Inferior parietal cortex (tissue), 1 donor: ENCODE measurements at regions not wholly inside any gene's neighbourhood (a gene's known extent, or its start where the extent isn't known, plus 50 kb on each side); places are given as distances from the start of the nearest gene placed in this dataset.

Experiments
- DNase-seq: peaks from one replicate; pipeline ENCODE4 v3.0.0-alpha.2; 2016; ENCODE audit errors: extremely low spot score

- no peak for DNase-seq
Observed at GRCh38 chr6:117077300-117077699, 188.1 kb upstream of the VGLL2 start.

- DNase-seq, result no peak
Observed at GRCh38 chr6:117078624-117079023, 186.7 kb upstream of the VGLL2 start.

GRCh38 chr6:117079951-117080350 is 185.4 kb upstream of the VGLL2 start:
- no peak for DNase-seq

GRCh38 chr6:117089604-117090003 is 175.8 kb upstream of the VGLL2 start:
- no peak for DNase-seq

GRCh38 chr6:117110146-117110545 is 155.2 kb upstream of the VGLL2 start:
- DNase-seq, result no peak

GRCh38 chr6:117110737-117111136 is 154.6 kb upstream of the VGLL2 start:
- DNase-seq, result no peak

GRCh38 chr6:117117652-117118051 is 147.7 kb upstream of the VGLL2 start:
- DNase-seq, result no peak

GRCh38 chr6:117118490-117118889 is 146.9 kb upstream of the VGLL2 start:
- no peak for DNase-seq

- no peak for DNase-seq
Observed at GRCh38 chr6:117126213-117126612, 139.1 kb upstream of the VGLL2 start.

GRCh38 chr6:117128052-117128451 is 137.3 kb upstream of the VGLL2 start:
- no peak for DNase-seq

GRCh38 chr6:117130125-117130524 is 135.2 kb upstream of the VGLL2 start:
- no peak for DNase-seq

- DNase-seq, result no peak
Observed at GRCh38 chr6:117136702-117137101, 128.7 kb upstream of the VGLL2 start.

- no peak for DNase-seq
Observed at GRCh38 chr6:117137711-117138110, 127.6 kb upstream of the VGLL2 start.

- no peak for DNase-seq
Observed at GRCh38 chr6:117138425-117138824, 126.9 kb upstream of the VGLL2 start.

- DNase-seq, result no peak
Observed at GRCh38 chr6:117138920-117139319, 126.4 kb upstream of the VGLL2 start.

- DNase-seq, result no peak
Observed at GRCh38 chr6:117142142-117142541, 123.2 kb upstream of the VGLL2 start.

- DNase-seq, result no peak
Observed at GRCh38 chr6:117142995-117143394, 122.4 kb upstream of the VGLL2 start.

- DNase-seq, result no peak
Observed at GRCh38 chr6:117143647-117144046, 121.7 kb upstream of the VGLL2 start.

- no peak for DNase-seq
Observed at GRCh38 chr6:117145940-117146339, 119.4 kb upstream of the VGLL2 start.

GRCh38 chr6:117149324-117149723 is 116.0 kb upstream of the VGLL2 start:
- DNase-seq, result no peak

- DNase-seq, result no peak
Observed at GRCh38 chr6:117156741-117157140, 108.6 kb upstream of the VGLL2 start.

- no peak for DNase-seq
Observed at GRCh38 chr6:117157448-117157847, 107.9 kb upstream of the VGLL2 start.

GRCh38 chr6:117165911-117166499 is 99.4 kb upstream of the VGLL2 start:
- no peak for DNase-seq

GRCh38 chr6:117167520-117168271 is 97.7 kb upstream of the VGLL2 start:
- no peak for DNase-seq
